Activated naive CD4-positive, alpha-beta T cell treated with anti-CD3 and anti-CD28 coated beads for 36 hours (primary cell): ENCODE measurements at regions not wholly inside any gene's neighbourhood (a gene's known extent, or its start where the extent isn't known, plus 50 kb on each side); places are given as distances from the start of the nearest gene placed in this dataset.
A peak's percentile ranks its signal among the peaks of the same experiment; 100 is the strongest.

Source experiments
- CTCF ChIA-PET: fragments of 350-600 bp; sonication (Branson Sonifier 250); formaldehyde crosslinking; loops from one replicate; lab custom pipeline; 2021; ENCODE audit warnings: antibody characterized with exemption; lab: Charles Lee
- DNase-seq: peaks from one replicate; pipeline ENCODE4 v3.0.0-alpha.2; 2020
- H3K27ac Mint-ChIP-seq: one replicate; pipeline ENCODE4 v1.8.0; 2021; ENCODE audit warnings: mild to moderate bottlenecking, mixed read lengths
- H3K27me3 Mint-ChIP-seq: one replicate; pipeline ENCODE4 v1.8.0; 2021; ENCODE audit warnings: low read depth, mixed read lengths
- H3K36me3 Mint-ChIP-seq: one replicate; pipeline ENCODE4 v1.8.0; 2021; ENCODE audit warnings: low read depth, mixed read lengths
- H3K4me1 Mint-ChIP-seq: one replicate; pipeline ENCODE4 v1.8.0; 2021; ENCODE audit warnings: low read depth, mixed read lengths
- H3K4me3 Mint-ChIP-seq: one replicate; pipeline ENCODE4 v1.8.0; 2021; ENCODE audit warnings: mild to moderate bottlenecking, moderate library complexity, mixed read lengths
- H3K9me3 Mint-ChIP-seq: one replicate; pipeline ENCODE4 v1.8.0; 2021; ENCODE audit warnings: mixed read lengths
- intact Hi-C: fragments of 100-400 bp; cut with micrococcal nuclease; formaldehyde crosslinking; loops from one replicate; pipeline ENCODE4 v1.15.1; 2023

GRCh38 chr6:2528156-2528555 is 222.6 kb downstream of the MYLK4 start:
- Mint-ChIP-seq H3K27me3 (peaks cover 25% of the 10 kb centered on the region), H3K36me3 (no peaks in the 10 kb centered on the region), H3K4me1 (no peaks in the 10 kb centered on the region), H3K27ac (no peak overlapping the region), H3K9me3 (peaks cover 8% of the 10 kb centered on the region), H3K4me3 (no peak overlapping the region)
- intact Hi-C loops = no loop called here
- no peak for DNase-seq
- CTCF ChIA-PET = interaction anchor here (0.8 kb wide), 1 partner anchor 319 kb away, joined by 3 read pairs; no protein-coding TSS in a partner anchor

GRCh38 chr6:2526766-2527165 is 224.0 kb downstream of the MYLK4 start:
- peaks cover 31% of the 10 kb centered on the region for H3K27me3 Mint-ChIP-seq
- no peak for DNase-seq
- no peaks in the 10 kb centered on the region for H3K36me3 Mint-ChIP-seq
- H3K4me3 Mint-ChIP-seq = no peak overlapping the region
- H3K27ac Mint-ChIP-seq = no peak overlapping the region
- intact Hi-C loops = no loop called here
- CTCF ChIA-PET = interaction anchor here (0.7 kb wide), 1 partner anchor 107 kb away, joined by 3 read pairs; no protein-coding TSS in a partner anchor
- H3K9me3 Mint-ChIP-seq = peaks cover 9% of the 10 kb centered on the region
- H3K4me1 Mint-ChIP-seq = peaks cover 4% of the 10 kb centered on the region

GRCh38 chr6:2524090-2524489 is 226.6 kb downstream of the MYLK4 start:
- Mint-ChIP-seq H3K27me3 (peaks cover 25% of the 10 kb centered on the region), H3K36me3 (no peaks in the 10 kb centered on the region), H3K4me3 (no peak overlapping the region), H3K27ac (no peak overlapping the region), H3K9me3 (peaks cover 15% of the 10 kb centered on the region), H3K4me1 (peaks cover 4% of the 10 kb centered on the region)
- CTCF ChIA-PET = interaction anchor here (1.1 to 1.3 kb wide), 3 partner anchors 31 to 342 kb away, joined by 3 to 6 read pairs (median 3); no protein-coding TSS in a partner anchor
- peak; percentile 13 for DNase-seq
- intact Hi-C loops = no loop called here

- Mint-ChIP-seq H3K27ac (no peak overlapping the region), H3K4me3 (no peak overlapping the region), H3K9me3 (peaks cover 15% of the 10 kb centered on the region), H3K4me1 (peaks cover 4% of the 10 kb centered on the region), H3K36me3 (no peaks in the 10 kb centered on the region), H3K27me3 (peaks cover 26% of the 10 kb centered on the region)
- CTCF ChIA-PET = no interaction called here
- DNase-seq = no peak
- intact Hi-C loops = no loop called here
Measured at GRCh38 chr6:2523061-2523460, 227.7 kb downstream of the MYLK4 start.

- Mint-ChIP-seq H3K4me1 (peaks cover 4% of the 10 kb centered on the region), H3K4me3 (no peak overlapping the region), H3K9me3 (peaks cover 15% of the 10 kb centered on the region), H3K27me3 (peaks cover 23% of the 10 kb centered on the region), H3K36me3 (no peaks in the 10 kb centered on the region), H3K27ac (no peak overlapping the region)
- CTCF ChIA-PET = no interaction called here
- DNase-seq = no peak
- intact Hi-C loops = no loop called here
Measured at GRCh38 chr6:2522521-2522920, 228.2 kb downstream of the MYLK4 start.

- Mint-ChIP-seq H3K9me3 (peaks cover 6% of the 10 kb centered on the region), H3K27ac (no peak overlapping the region), H3K27me3 (peaks cover 18% of the 10 kb centered on the region), H3K4me3 (no peak overlapping the region), H3K4me1 (peaks cover 4% of the 10 kb centered on the region), H3K36me3 (no peaks in the 10 kb centered on the region)
- DNase-seq = no peak
- CTCF ChIA-PET = interaction anchor here (0.7 kb wide), 1 partner anchor 1014 kb away, joined by 3 read pairs; no protein-coding TSS in a partner anchor
- intact Hi-C loops = no loop called here
Measured at GRCh38 chr6:2517855-2518473, 232.8 kb downstream of the MYLK4 start.

- no peak for DNase-seq
- intact Hi-C loops = no loop called here
- H3K9me3 Mint-ChIP-seq = peaks cover 6% of the 10 kb centered on the region
- CTCF ChIA-PET = no interaction called here
- H3K4me1 Mint-ChIP-seq = no peaks in the 10 kb centered on the region
- peaks cover 13% of the 10 kb centered on the region for H3K27me3 Mint-ChIP-seq
- H3K36me3 Mint-ChIP-seq = no peaks in the 10 kb centered on the region
- no peak overlapping the region for H3K27ac Mint-ChIP-seq
- H3K4me3 Mint-ChIP-seq = no peak overlapping the region
Measured at GRCh38 chr6:2517401-2517800, 233.3 kb downstream of the MYLK4 start.

GRCh38 chr6:2516059-2516458 is 234.7 kb downstream of the MYLK4 start:
- intact Hi-C loops = no loop called here
- H3K27ac Mint-ChIP-seq = no peak overlapping the region
- no peak overlapping the region for H3K4me3 Mint-ChIP-seq
- peaks cover 6% of the 10 kb centered on the region for H3K9me3 Mint-ChIP-seq
- no peaks in the 10 kb centered on the region for H3K4me1 Mint-ChIP-seq
- H3K27me3 Mint-ChIP-seq = peaks cover 13% of the 10 kb centered on the region
- no peaks in the 10 kb centered on the region for H3K36me3 Mint-ChIP-seq
- CTCF ChIA-PET = interaction anchor here (0.6 to 0.9 kb wide), 2 partner anchors 29 to 110 kb away, joined by 3 read pairs; no protein-coding TSS in a partner anchor
- no peak for DNase-seq

- Mint-ChIP-seq H3K9me3 (peaks cover 2% of the 10 kb centered on the region), H3K4me3 (no peak overlapping the region), H3K27me3 (peaks cover 18% of the 10 kb centered on the region), H3K27ac (no peak overlapping the region), H3K4me1 (no peaks in the 10 kb centered on the region), H3K36me3 (no peaks in the 10 kb centered on the region)
- CTCF ChIA-PET = no interaction called here
- intact Hi-C loops = no loop called here
- DNase-seq = no peak
Measured at GRCh38 chr6:2514965-2515543, 235.7 kb downstream of the MYLK4 start.

GRCh38 chr6:2512802-2513201 is 237.9 kb downstream of the MYLK4 start:
- no peak for DNase-seq
- Mint-ChIP-seq H3K4me3 (no peak overlapping the region), H3K27me3 (peaks cover 24% of the 10 kb centered on the region), H3K9me3 (no peaks in the 10 kb centered on the region), H3K36me3 (no peaks in the 10 kb centered on the region), H3K27ac (no peak overlapping the region), H3K4me1 (no peaks in the 10 kb centered on the region)
- CTCF ChIA-PET = no interaction called here
- intact Hi-C loops = no loop called here

GRCh38 chr6:2510316-2510715 is 240.4 kb downstream of the MYLK4 start:
- Mint-ChIP-seq H3K4me3 (no peak overlapping the region), H3K36me3 (no peaks in the 10 kb centered on the region), H3K27me3 (peaks cover 46% of the 10 kb centered on the region), H3K27ac (no peak overlapping the region), H3K4me1 (no peaks in the 10 kb centered on the region), H3K9me3 (no peaks in the 10 kb centered on the region)
- intact Hi-C loops = no loop called here
- DNase-seq = no peak
- CTCF ChIA-PET = no interaction called here

GRCh38 chr6:2509711-2510110 is 241.0 kb downstream of the MYLK4 start:
- CTCF ChIA-PET = interaction anchor here (0.6 kb wide), 1 partner anchor 938 kb away, joined by 3 read pairs; no protein-coding TSS in a partner anchor
- no peaks in the 10 kb centered on the region for H3K36me3 Mint-ChIP-seq

GRCh38 chr6:2508071-2508470 is 242.7 kb downstream of the MYLK4 start:
- H3K27me3 Mint-ChIP-seq = peaks cover 46% of the 10 kb centered on the region
- no peak overlapping the region for H3K27ac Mint-ChIP-seq
- no peaks in the 10 kb centered on the region for H3K36me3 Mint-ChIP-seq
- no peaks in the 10 kb centered on the region for H3K9me3 Mint-ChIP-seq
- no peak overlapping the region for H3K4me3 Mint-ChIP-seq
- CTCF ChIA-PET = interaction anchor here (0.6 kb wide), 1 partner anchor 883 kb away, joined by 4 read pairs; no protein-coding TSS in a partner anchor
- no peak for DNase-seq
- no peaks in the 10 kb centered on the region for H3K4me1 Mint-ChIP-seq
- intact Hi-C loops = no loop called here

More at GRCh38 chr6:2509711-2510110, 241.0 kb downstream of the MYLK4 start:
- Mint-ChIP-seq H3K27me3 (peaks cover 46% of the 10 kb centered on the region), H3K27ac (no peak overlapping the region), H3K4me3 (no peak overlapping the region), H3K9me3 (no peaks in the 10 kb centered on the region), H3K4me1 (no peaks in the 10 kb centered on the region)
- DNase-seq = no peak
- intact Hi-C loops = no loop called here
